ENCODE measurements at regions not wholly inside any gene's neighbourhood (a gene's known extent, or its start where the extent isn't known, plus 50 kb on each side); places are given as distances from the start of the nearest gene placed in this dataset.
A peak's percentile ranks its signal among the peaks of the same experiment; 100 is the strongest.
"Not testable (repeated sequence)": the region's sequence is repeated elsewhere in the genome, so short reads cannot be mapped to it uniquely, and the experiment has no call there.

DNA sequence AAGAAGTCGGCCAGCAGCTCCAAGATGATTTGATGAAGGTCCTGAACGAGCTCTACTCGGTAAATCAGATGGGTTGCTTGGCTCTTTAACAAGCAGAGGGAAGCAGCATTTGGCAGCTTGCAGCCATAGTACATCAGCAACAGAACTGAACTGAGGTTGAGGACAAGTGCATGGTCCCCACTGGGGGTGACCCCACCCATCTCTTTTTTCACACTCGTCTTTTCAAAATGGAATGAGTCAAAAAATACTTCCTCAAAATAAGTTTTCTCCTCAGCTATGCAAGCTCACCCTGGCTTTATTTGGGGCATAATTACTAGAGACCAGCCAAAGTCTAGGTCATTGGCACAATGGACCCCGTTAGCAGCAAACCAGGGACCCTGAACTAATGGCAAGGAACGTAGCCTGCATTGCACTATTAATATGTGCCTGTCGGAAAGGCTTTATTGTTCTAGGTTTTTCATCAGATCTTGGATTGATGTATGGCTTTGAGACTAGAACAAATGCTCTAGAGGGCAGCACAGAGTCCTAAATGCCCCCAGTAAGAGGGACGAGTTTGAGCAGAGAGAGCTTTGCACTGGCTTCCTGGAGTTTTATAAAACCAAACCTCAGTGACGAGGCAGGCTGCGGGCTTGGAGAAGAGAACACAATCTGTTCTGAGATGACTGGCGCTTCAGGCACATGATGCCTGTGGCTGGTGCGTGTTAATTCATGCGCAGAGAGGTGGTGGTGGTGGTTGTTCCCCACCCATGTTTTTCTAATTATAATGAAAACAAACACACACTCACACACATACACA is 74.2 kb upstream of the FAM72C start:
- TF ChIP-seq CTCF (IDR thresholded peaks at IDR 0.05), result peak; percentile 19
- TF ChIP-seq EZH2 (IDR thresholded peaks at IDR 0.05; ENCODE audit: borderline replicate concordance, insufficient read depth, low read depth, low read length, poor library complexity, severe bottlenecking), result not testable (repeated sequence)

Measured in B cell (primary cell).